K562 (cell line): ENCODE measurements at regions not wholly inside any gene's neighbourhood (a gene's known extent, or its start where the extent isn't known, plus 50 kb on each side); places are given as distances from the start of the nearest gene placed in this dataset.

ENCODE experiments used
- ATAC-seq: fragments of 200-7000 bp; cut with Tn5 transposase; 3 replicates; pipeline ENCODE4 v1.9.1; 2020; ENCODE audit warnings: moderate library complexity
- BruUV-seq: library from RNA; stranded (reverse); fragments of 400-500 nt; replicated peaks from 2 replicates; lab custom pipeline; 2021; lab: Mats Ljungman, UMichigan
- CTCF ChIA-PET: fragments of 300-600 bp; formaldehyde crosslinking; extraction: SDS; loops from one replicate; lab custom pipeline; 2021; ENCODE audit warnings: low intra/inter-chr PET ratio; lab: Yijun Ruan, JAX
- POLR2A ChIA-PET: fragments of 300-600, 350-650 bp; sonication (Branson Sonifier 250); formaldehyde crosslinking; extraction: SDS; loops from one replicate; lab custom pipeline; 2021; ENCODE audit warnings: antibody characterized with exemption, inconsistent platforms; lab: Yijun Ruan, JAX
- DNase-seq, 4 experiments: peaks; one replicate each; pipeline versions ENCODE4 v3.0.0 to v3.0.0-alpha.2; 2011 to 2018; ENCODE audit warnings: low spot score in 3 of 4, mixed read lengths in 3 of 4; ENCODE audit errors: extremely low read depth in 1 of 4
- FAIRE-seq: peaks from 2 replicates; lab custom pipeline; 2011; peaks lifted over from hg19 to GRCh38; lab: Jason Lieb, UNC
- H2AFZ ChIP-seq: 2 replicates; pipeline ENCODE4 v1.6.0; 2011; ENCODE audit warnings: low read depth, low read length, control low read depth, inconsistent platforms
- H3K27ac ChIP-seq: fragments of 200-600 bp; 3 replicates; pipeline ENCODE4 v1.8.0; 2011; ENCODE audit warnings: low read depth, mild to moderate bottlenecking, control low read depth, inconsistent platforms, low read length, moderate library complexity, mixed read lengths; ENCODE audit errors: extremely low read depth
- H3K27me3 ChIP-seq, 2 experiments: fragments of 300-600 bp in 1 of 2; 2 replicates in 1 of 2; 3 replicates in 1 of 2; pipeline versions ENCODE4 v1.6.0 to v1.8.0; 2011; ENCODE audit warnings: inconsistent platforms in 2 of 2, low read length in 2 of 2, mild to moderate bottlenecking in 1 of 2, mixed read lengths in 1 of 2, moderate library complexity in 1 of 2; ENCODE audit not compliant: control insufficient read depth in 2 of 2, insufficient read depth in 2 of 2
- H3K36me3 ChIP-seq: fragments of 300-600 bp; 3 replicates; pipeline ENCODE4 v1.8.0; 2011; ENCODE audit warnings: mild to moderate bottlenecking, low read length, inconsistent platforms; ENCODE audit not compliant: control insufficient read depth, insufficient read depth
- H3K4me1 ChIP-seq, 2 experiments: fragments of 200-600 bp in 1 of 2; replicated peaks in 1 of 2; 2 replicates in 1 of 2; 3 replicates in 1 of 2; pipeline versions ENCODE4 v1.5.1 to v1.8.0; 2011; ENCODE audit warnings: inconsistent platforms in 2 of 2, low read length in 2 of 2, mild to moderate bottlenecking in 1 of 2, mixed read lengths in 1 of 2, moderate library complexity in 1 of 2; ENCODE audit not compliant: control insufficient read depth in 2 of 2, insufficient read depth in 2 of 2
- H3K4me2 ChIP-seq: 2 replicates; pipeline ENCODE4 v1.6.1; 2011; ENCODE audit warnings: low read length, control low read depth, inconsistent platforms, mixed read lengths; ENCODE audit not compliant: insufficient read depth
- H3K4me3 ChIP-seq: fragments of 200-600 bp; sonication (generic), shearing (Covaris generic); 2 replicates; pipeline ENCODE4 v1.5.1; 2016; ENCODE audit warnings: control low read depth, inconsistent platforms
- H3K79me2 ChIP-seq: fragments of 200-600 bp; 3 replicates; pipeline ENCODE4 v1.8.0; 2011; ENCODE audit warnings: low read length, inconsistent platforms; ENCODE audit not compliant: control insufficient read depth, insufficient read depth
- H3K9ac ChIP-seq, 2 experiments: 2 replicates each; pipeline versions ENCODE4 v1.6.0 to v1.6.1; 2011; ENCODE audit warnings: low read depth in 2 of 2, low read length in 2 of 2, control low read depth in 1 of 2, inconsistent platforms in 1 of 2, mild to moderate bottlenecking in 1 of 2, mixed read lengths in 1 of 2; ENCODE audit not compliant: insufficient read depth in 1 of 2
- H3K9me1 ChIP-seq: one replicate; pipeline ENCODE4 v1.6.0; 2011; ENCODE audit warnings: inconsistent platforms, mild to moderate bottlenecking, low read length, moderate library complexity; ENCODE audit not compliant: control insufficient read depth, insufficient read depth
- H3K9me3 ChIP-seq: replicated peaks from 2 replicates; pipeline ENCODE4 v1.5.1; 2011; ENCODE audit warnings: low read depth, low read length, inconsistent platforms; ENCODE audit not compliant: control insufficient read depth, insufficient read depth
- H4K20me1 ChIP-seq: replicated peaks from 2 replicates; pipeline ENCODE4 v1.6.1; 2011; ENCODE audit warnings: low read length, inconsistent platforms, mixed read lengths; ENCODE audit not compliant: control insufficient read depth, insufficient read depth
- CBX2 ChIP-seq: fragments of 200-600 bp; sonication (generic); IDR thresholded peaks from one replicate; pipeline ENCODE4 v1.6.1; 2012; ENCODE audit warnings: mild to moderate bottlenecking, low read length, inconsistent platforms; ENCODE audit not compliant: insufficient read depth, poor library complexity, severe bottlenecking
- GABPB1 ChIP-seq: sonication (generic); formaldehyde crosslinking; IDR thresholded peaks from 2 replicates; pipeline ENCODE4 v1.8.0; 2022; ENCODE audit warnings: mild to moderate bottlenecking, missing genetic modification reagents
- GTF2E2 ChIP-seq: fragments of 200-800 bp; sonication (Bioruptor generic); IDR thresholded peaks from 2 replicates; pipeline ENCODE4 v1.6.1; 2016; ENCODE audit warnings: missing genetic modification characterization, missing compliant biosample characterization
- NFIC ChIP-seq: fragments of 450-650 bp; IDR thresholded peaks from 2 replicates; pipeline ENCODE4 v1.6.1; 2017; ENCODE audit warnings: mild to moderate bottlenecking, inconsistent platforms
- NUFIP1 ChIP-seq: fragments of 450-650 bp; IDR thresholded peaks from 2 replicates; pipeline ENCODE4 v1.6.1; 2018; ENCODE audit not compliant: partially characterized antibody
- PHF21A ChIP-seq: fragments of 450-650 bp; IDR thresholded peaks from 2 replicates; pipeline ENCODE4 v1.6.1; 2017; ENCODE audit warnings: low read depth, borderline replicate concordance
- RFX7 ChIP-seq: fragments of 250-450 bp; sonication (Bioruptor Pico); IDR thresholded peaks from 2 replicates; pipeline ENCODE4 v1.5.1; 2021; ENCODE audit warnings: mild to moderate bottlenecking
- SAFB2 ChIP-seq: fragments of 200-400 bp; formaldehyde crosslinking; IDR thresholded peaks from 2 replicates; pipeline ENCODE4 v1.6.1; 2018; ENCODE audit warnings: borderline replicate concordance, low read length, low read depth, moderate library complexity; ENCODE audit not compliant: severe bottlenecking
- WGBS: fragments of 100-300 bp; shearing (Covaris generic); methylation state at CpG from one replicate; pipeline ENCODE4 v1.1.6; 2016; ENCODE audit warnings: low coverage, mixed read lengths; ENCODE audit not compliant: insufficient coverage; ENCODE audit errors: missing lambda C conversion rate; 5-methylcytosine and 5-hydroxymethylcytosine counted together
- in situ Hi-C: fragments of 300-500 bp; cut with MboI; formaldehyde crosslinking; loops from 4 replicates; pipeline ENCODE4 v1.15.0; 2018; ENCODE audit warnings: inconsistent platforms, mixed read lengths
- intact Hi-C: fragments of 100-400 bp; cut with micrococcal nuclease; formaldehyde crosslinking; loops from 2 replicates; pipeline ENCODE4 v1.14.2; 2022
- TF ChIP-seq, protein P1 (sequence below): fragments of 250-450 bp; sonication (Bioruptor Pico); IDR thresholded peaks from 2 replicates; pipeline ENCODE4 v1.8.0; 2021; ENCODE audit warnings: moderate library complexity, mild to moderate bottlenecking, inconsistent platforms
- TF ChIP-seq, protein P2 (sequence below): fragments of 450-650 bp; conservative IDR thresholded peaks from 2 replicates; pipeline ENCODE4 v1.6.1; 2016; ENCODE audit warnings: missing genetic modification characterization, low read depth, mild to moderate bottlenecking, missing compliant biosample characterization, moderate library complexity

DNA sequence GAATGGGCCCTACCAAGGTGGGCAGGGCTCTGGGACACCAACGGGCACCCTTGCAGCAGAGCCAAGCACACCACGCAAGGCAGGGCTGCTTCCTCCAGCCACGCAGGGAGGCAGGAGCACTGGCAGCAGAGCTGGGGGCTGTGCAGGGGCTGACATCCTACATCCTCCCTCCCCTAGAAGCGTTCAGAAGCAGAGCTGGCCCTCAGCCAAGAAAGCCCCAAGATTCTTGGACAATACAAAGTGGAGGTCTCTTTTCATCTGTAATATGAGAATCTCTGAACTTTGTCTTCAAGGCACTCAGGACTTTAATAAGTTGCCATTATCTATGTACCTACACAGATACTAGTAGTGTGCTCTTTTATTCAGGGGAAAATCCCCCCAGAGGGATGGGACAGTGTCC lies 128.1 kb upstream of the AGAP1 start:
- WGBS, result 0% methylated on average over 2 of the region's 4 CpGs
- no peaks in the 10 kb centered on the region for H3K79me2 ChIP-seq
- ATAC-seq (no peak), DNase-seq (no peak), FAIRE-seq (no peak)
- no peak overlapping the region for H3K27ac ChIP-seq
- H3K4me2 ChIP-seq, result no peak overlapping the region
- intact Hi-C loops, result no loop called here
- H3K4me3 ChIP-seq, result no peak overlapping the region
- in situ Hi-C loops, result no loop called here
- no peak overlapping the region for H3K9ac ChIP-seq
- no peaks in the 10 kb centered on the region for H3K36me3 ChIP-seq
- H2AFZ ChIP-seq, result no peak overlapping the region
- ChIA-PET CTCF (no interaction called here), POLR2A (interaction anchor here (0.7 to 1.0 kb wide), 2 partner anchors 27 to 445 kb away, joined by 3 read pairs; no protein-coding TSS in a partner anchor)
- H3K4me1 ChIP-seq, result no peaks in the 10 kb centered on the region; a peak in 1 of 5 replicates
- no peaks in the 10 kb centered on the region for H4K20me1 ChIP-seq
- no peaks in the 10 kb centered on the region for H3K9me3 ChIP-seq
- peaks cover 18 to 54% of the 10 kb centered on the region in 2 experiments for H3K27me3 ChIP-seq
- H3K9me1 ChIP-seq, result no peaks in the 10 kb centered on the region
- no TSS peak for BruUV-seq
- TF ChIP-seq NFIC (peak; percentile 73), PHF21A (no peak)

DNA sequence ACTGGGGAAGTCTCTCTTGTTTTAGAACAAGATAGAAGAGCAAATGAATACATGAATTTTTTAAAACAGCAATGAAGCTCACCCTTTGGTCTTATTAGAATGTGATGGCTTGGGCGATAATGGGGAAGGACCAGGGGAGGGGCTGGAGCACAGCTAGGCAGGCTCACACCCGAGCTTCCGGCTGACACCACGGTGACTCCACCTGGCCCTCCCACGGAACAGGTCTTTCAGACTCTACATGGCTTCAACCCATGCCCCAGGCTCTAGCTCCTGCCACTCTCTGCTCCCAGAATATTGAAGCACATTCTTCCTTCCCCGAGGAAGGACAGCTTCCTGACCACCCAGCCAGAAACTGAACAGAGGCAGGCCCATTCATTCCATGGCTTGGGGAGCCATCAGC lies 127.5 kb upstream of the AGAP1 start:
- ATAC-seq, result no peak
- intact Hi-C loops, result no loop called here
- no peak for TF ChIP-seq NUFIP1
- TF ChIP-seq GTF2E2, result no peak
- TF ChIP-seq, protein P1, sequence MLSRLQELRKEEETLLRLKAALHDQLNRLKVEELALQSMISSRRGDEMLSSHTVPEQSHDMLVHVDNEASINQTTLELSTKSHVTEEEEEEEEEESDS, result no peak
- no peak for TF ChIP-seq CBX2
- no peak for TF ChIP-seq GABPB1 (CRISPR knock-in tag)
- TF ChIP-seq, protein P2, sequence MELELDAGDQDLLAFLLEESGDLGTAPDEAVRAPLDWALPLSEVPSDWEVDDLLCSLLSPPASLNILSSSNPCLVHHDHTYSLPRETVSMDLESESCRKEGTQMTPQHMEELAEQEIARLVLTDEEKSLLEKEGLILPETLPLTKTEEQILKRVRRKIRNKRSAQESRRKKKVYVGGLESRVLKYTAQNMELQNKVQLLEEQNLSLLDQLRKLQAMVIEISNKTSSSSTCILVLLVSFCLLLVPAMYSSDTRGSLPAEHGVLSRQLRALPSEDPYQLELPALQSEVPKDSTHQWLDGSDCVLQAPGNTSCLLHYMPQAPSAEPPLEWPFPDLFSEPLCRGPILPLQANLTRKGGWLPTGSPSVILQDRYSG (tag), result no peak
- TF ChIP-seq RFX7, result no peak
- TF ChIP-seq SAFB2, result no peak

More for the DNA sequence above, 127.5 kb upstream of the AGAP1 start:
- H4K20me1 ChIP-seq, result no peaks in the 10 kb centered on the region
- in situ Hi-C loops, result no loop called here
- FAIRE-seq, result no peak
- peaks cover 13 to 59% of the 10 kb centered on the region in 2 experiments; a peak in 4 of 5 replicates for H3K27me3 ChIP-seq
- H3K79me2 ChIP-seq, result no peaks in the 10 kb centered on the region
- no peak overlapping the region for H3K4me3 ChIP-seq
- H3K9me3 ChIP-seq, result no peaks in the 10 kb centered on the region
- WGBS, result 5% methylated on average over 6 of the region's 6 CpGs
- ChIA-PET POLR2A (no interaction called here), CTCF (no interaction called here)
- no peaks in the 10 kb centered on the region for H3K9me1 ChIP-seq
- no peak overlapping the region for H2AFZ ChIP-seq
- no peak overlapping the region for H3K4me2 ChIP-seq
- H3K36me3 ChIP-seq, result no peaks in the 10 kb centered on the region
- no TSS peak for BruUV-seq
- H3K27ac ChIP-seq, result no peak overlapping the region
- no peaks in the 10 kb centered on the region; a peak in 1 of 5 replicates for H3K4me1 ChIP-seq
- H3K9ac ChIP-seq, result no peak overlapping the region
- no peak for DNase-seq
